NCI-H2227 treated with DMSO at 0.1 percent for 48 hours (cell line): ENCODE measurements at regions not wholly inside any gene's neighbourhood (a gene's known extent, or its start where the extent isn't known, plus 50 kb on each side); places are given as distances from the start of the nearest gene placed in this dataset.
"Not testable (repeated sequence)": the region's sequence is repeated elsewhere in the genome, so short reads cannot be mapped to it uniquely, and the experiment has no call there.

Experiments used
- DNase-seq: peaks from one replicate; lab custom pipeline; 2025; lab: John Stamatoyannopoulos, UW

GRCh38 chr5:62223312-62223670, 82.7 kb upstream of the KIF2A start:
- DNase-seq, result not testable (repeated sequence)

GRCh38 chr5:62224987-62225601, 80.9 kb upstream of the KIF2A start:
- not testable (repeated sequence) for DNase-seq

GRCh38 chr5:62230876-62231388, 75.1 kb upstream of the KIF2A start:
- not testable (repeated sequence) for DNase-seq

- no peak for DNase-seq
Observed at GRCh38 chr5:62231576-62231975, 74.4 kb upstream of the KIF2A start.

GRCh38 chr5:62232218-62232617, 73.8 kb upstream of the KIF2A start:
- not testable (repeated sequence) for DNase-seq

- not testable (repeated sequence) for DNase-seq
Observed at GRCh38 chr5:62233083-62234046, 72.6 kb upstream of the KIF2A start.

GRCh38 chr5:62236593-62236992, 69.4 kb upstream of the KIF2A start:
- not testable (repeated sequence) for DNase-seq

- not testable (repeated sequence) for DNase-seq
Observed at GRCh38 chr5:62237944-62238343, 68.1 kb upstream of the KIF2A start.

GRCh38 chr5:62238584-62238983, 67.4 kb upstream of the KIF2A start:
- DNase-seq, result not testable (repeated sequence)

- DNase-seq, result not testable (repeated sequence)
Observed at GRCh38 chr5:62240494-62240893, 65.5 kb upstream of the KIF2A start.

GRCh38 chr5:62242000-62242399, 64.0 kb upstream of the KIF2A start:
- DNase-seq, result not testable (repeated sequence)

GRCh38 chr5:62243046-62243445, 63.0 kb upstream of the KIF2A start:
- DNase-seq, result not testable (repeated sequence)

GRCh38 chr5:62248192-62248591, 57.8 kb upstream of the KIF2A start:
- not testable (repeated sequence) for DNase-seq

- not testable (repeated sequence) for DNase-seq
Observed at GRCh38 chr5:62250085-62250484, 55.9 kb upstream of the KIF2A start.

- DNase-seq, result not testable (repeated sequence)
Observed at GRCh38 chr5:62250919-62251318, 55.1 kb upstream of the KIF2A start.

- not testable (repeated sequence) for DNase-seq
Observed at GRCh38 chr5:62252519-62252918, 53.5 kb upstream of the KIF2A start.

- DNase-seq, result not testable (repeated sequence)
Observed at GRCh38 chr5:62255551-62255950, 50.5 kb upstream of the KIF2A start.

- no peak for DNase-seq
Observed at GRCh38 chr5:62256161-62257019, 49.6 kb upstream of the KIF2A start.
